HepG2 (cell line): ENCODE measurements at regions not wholly inside any gene's neighbourhood (a gene's known extent, or its start where the extent isn't known, plus 50 kb on each side); places are given as distances from the start of the nearest gene placed in this dataset.

Experiments
- ATAC-seq: fragments of 200-7000 bp; cut with Tn5 transposase; 3 replicates; pipeline ENCODE4 v1.9.1; 2020; ENCODE audit warnings: mild to moderate bottlenecking, moderate library complexity
- BruUV-seq: library from RNA; stranded (reverse); fragments of 400-500 nt; replicated peaks from 2 replicates; lab custom pipeline; 2021; lab: Mats Ljungman, UMichigan
- CTCF ChIA-PET: fragments of 300-600 bp; formaldehyde crosslinking; extraction: SDS; loops from one replicate; lab custom pipeline; 2021; ENCODE audit warnings: low total read pairs, inconsistent platforms, low intra/inter-chr PET ratio; lab: Yijun Ruan, JAX
- POLR2A ChIA-PET: fragments of 350-600 bp; sonication (Branson Sonifier 250); formaldehyde crosslinking; loops from one replicate; lab custom pipeline; 2020; ENCODE audit warnings: antibody characterized with exemption, inconsistent platforms; lab: Yijun Ruan, JAX
- DNase-seq: peaks from one replicate; pipeline ENCODE4 v3.0.0-alpha.2; 2015; ENCODE audit warnings: low spot score
- FAIRE-seq: peaks from 3 replicates; lab custom pipeline; 2011; peaks lifted over from hg19 to GRCh38; lab: Jason Lieb, UNC
- H2AFZ ChIP-seq: one replicate; pipeline ENCODE4 v1.6.1; 2011; ENCODE audit warnings: low read length, inconsistent platforms
- H3K27ac ChIP-seq: fragments of 300-600 bp; 3 replicates; pipeline ENCODE4 v1.8.0; 2011; ENCODE audit warnings: mixed run types, mild to moderate bottlenecking, mixed read lengths, low read length, inconsistent platforms; ENCODE audit not compliant: insufficient read depth; ENCODE audit errors: extremely low read length
- H3K27me3 ChIP-seq, 2 experiments: fragments of 200-600 bp in 1 of 2; 2 replicates in 1 of 2; 3 replicates in 1 of 2; pipeline versions ENCODE4 v1.6.0 to v1.8.0; 2011; ENCODE audit warnings: low read length in 2 of 2, mild to moderate bottlenecking in 2 of 2, moderate library complexity in 2 of 2, inconsistent platforms in 1 of 2; ENCODE audit not compliant: insufficient read depth in 2 of 2, control insufficient read depth in 1 of 2
- H3K36me3 ChIP-seq, 2 experiments: fragments of 200-600 bp in 1 of 2; replicated peaks in 1 of 2; 2 replicates in 1 of 2; 3 replicates in 1 of 2; pipeline versions ENCODE4 v1.5.1 to v1.8.0; 2011; ENCODE audit warnings: low read length in 2 of 2, inconsistent platforms in 1 of 2; ENCODE audit not compliant: insufficient read depth in 2 of 2, control insufficient read depth in 1 of 2
- H3K4me1 ChIP-seq: 2 replicates; pipeline ENCODE4 v1.5.1; 2012; ENCODE audit warnings: low read length, inconsistent platforms; ENCODE audit not compliant: insufficient read depth
- H3K4me2 ChIP-seq: 2 replicates; pipeline ENCODE4 v1.6.0; 2011; ENCODE audit warnings: low read depth, low read length, inconsistent platforms
- H3K4me3 ChIP-seq, 3 experiments: fragments of 200-600 bp in 1 of 3; sonication (generic), shearing (Covaris generic) in 1 of 3; replicated peaks in 1 of 3; 2 replicates each; pipeline ENCODE4 v1.5.1; 2011 to 2016; ENCODE audit warnings: low read length in 3 of 3, inconsistent platforms in 2 of 3, low read depth in 2 of 3, mild to moderate bottlenecking in 2 of 3, control low read depth in 1 of 3, mixed read lengths in 1 of 3; ENCODE audit not compliant: insufficient read depth in 1 of 3
- H3K79me2 ChIP-seq: one replicate; pipeline ENCODE4 v1.6.1; 2011; ENCODE audit warnings: low read length, inconsistent platforms; ENCODE audit not compliant: insufficient read depth
- H3K9ac ChIP-seq: 2 replicates; pipeline ENCODE4 v1.6.0; 2011; ENCODE audit warnings: mild to moderate bottlenecking, low read depth, low read length, inconsistent platforms; ENCODE audit not compliant: insufficient read depth
- H3K9me3 ChIP-seq: 2 replicates; pipeline ENCODE4 v1.5.1; 2012; ENCODE audit warnings: mild to moderate bottlenecking, low read length
- H4K20me1 ChIP-seq: 2 replicates; pipeline ENCODE4 v1.6.0; 2011; ENCODE audit warnings: inconsistent platforms, mild to moderate bottlenecking, low read length, moderate library complexity; ENCODE audit not compliant: insufficient read depth
- RFXAP ChIP-seq: sonication (generic); formaldehyde crosslinking; IDR thresholded peaks from 2 replicates; pipeline ENCODE4 v1.4.0; 2020; ENCODE audit warnings: missing genetic modification reagents, borderline replicate concordance
- SNAPC2 ChIP-seq: sonication (generic); formaldehyde crosslinking; IDR thresholded peaks from 2 replicates; pipeline ENCODE4 v1.8.1; 2022; ENCODE audit warnings: mild to moderate bottlenecking, missing genetic modification reagents
- STAG1 ChIP-seq: sonication (generic); formaldehyde crosslinking; IDR thresholded peaks from 2 replicates; pipeline ENCODE4 v1.4.0; 2020; ENCODE audit warnings: missing genetic modification reagents
- ZNF776 ChIP-seq: sonication (generic); formaldehyde crosslinking; IDR thresholded peaks from 2 replicates; pipeline ENCODE4 v1.4.0; 2020; ENCODE audit warnings: mild to moderate bottlenecking, missing genetic modification reagents
- whole genome bisulfite sequencing: methylation state at CpG from one replicate; pipeline ENCODE4 v1.1.6; 2017; ENCODE audit warnings: low lambda C conversion rate; 5-methylcytosine and 5-hydroxymethylcytosine counted together
- in situ Hi-C: cut with HindIII; loops from 2 replicates; pipeline ENCODE4 v1.10.0; 2017; ENCODE audit warnings: low pct_unique_long_range_greater_than_20kb; ENCODE audit not compliant: extremely low pct_ligation_motif_present
- intact Hi-C: fragments of 100-400 bp; cut with micrococcal nuclease; formaldehyde crosslinking; loops from one replicate; pipeline ENCODE4 v1.10.0; 2022; ENCODE audit not compliant: unreplicated experiment

DNA sequence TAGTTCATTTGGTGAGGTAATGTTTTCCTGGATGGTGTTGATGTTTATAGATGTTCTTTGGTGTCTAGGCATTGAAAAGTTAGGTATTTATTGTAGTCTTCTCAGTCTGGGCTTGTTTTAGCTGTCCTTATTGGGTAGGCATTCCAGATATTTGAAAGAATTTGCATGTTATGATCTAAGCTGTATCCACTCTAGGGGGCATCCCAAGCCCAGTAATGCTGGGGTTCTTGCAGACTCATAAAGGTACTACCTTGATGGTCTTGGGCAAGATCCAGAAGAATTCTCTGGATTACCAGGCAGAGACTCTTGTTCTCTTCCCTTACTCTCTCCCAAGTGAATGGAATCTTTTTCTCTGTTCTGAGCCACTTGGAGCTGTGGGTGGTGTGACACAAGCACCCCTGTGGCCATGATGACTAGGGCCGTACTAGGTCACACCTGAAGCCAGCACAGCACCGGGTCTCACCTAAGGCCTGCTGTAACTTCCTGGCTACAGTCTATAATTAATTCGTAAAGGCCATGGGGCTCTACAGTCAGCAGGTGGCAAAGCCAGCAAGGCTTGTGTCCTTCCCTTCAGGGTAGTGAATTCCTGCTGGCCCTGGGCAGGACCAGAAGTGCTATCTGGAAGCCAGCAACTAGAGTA is 74.8 kb upstream of the PDE4B start:
- no peak for ATAC-seq
- H3K27me3 ChIP-seq, result no peaks in the 10 kb centered on the region
- TF ChIP-seq STAG1 (CRISPR knock-in tag) (0 out of 2 replicates have a peak, but pooled peaks have one; percentile 8), ZNF776 (no peak)
- POLR2A ChIA-PET, result no interaction called here
- H3K4me2 ChIP-seq, result no peak overlapping the region
- H3K9ac ChIP-seq, result no peak overlapping the region
- FAIRE-seq, result no peak
- no peak for DNase-seq
- no peaks in the 10 kb centered on the region for H3K4me1 ChIP-seq
- no peaks in the 10 kb centered on the region for H3K79me2 ChIP-seq
- CTCF ChIA-PET, result no interaction called here
- intact Hi-C loops, result no loop called here
- H4K20me1 ChIP-seq, result no peaks in the 10 kb centered on the region
- no peaks in the 10 kb centered on the region for H3K9me3 ChIP-seq
- 0% methylated on average over 3 of the region's 3 CpGs for WGBS
- no peak overlapping the region for H2AFZ ChIP-seq
- in situ Hi-C loops, result no loop called here
- no TSS peak for BruUV-seq
- H3K36me3 ChIP-seq, result no peaks in the 10 kb centered on the region
- H3K4me3 ChIP-seq, result no peak overlapping the region
- no peak overlapping the region for H3K27ac ChIP-seq

DNA sequence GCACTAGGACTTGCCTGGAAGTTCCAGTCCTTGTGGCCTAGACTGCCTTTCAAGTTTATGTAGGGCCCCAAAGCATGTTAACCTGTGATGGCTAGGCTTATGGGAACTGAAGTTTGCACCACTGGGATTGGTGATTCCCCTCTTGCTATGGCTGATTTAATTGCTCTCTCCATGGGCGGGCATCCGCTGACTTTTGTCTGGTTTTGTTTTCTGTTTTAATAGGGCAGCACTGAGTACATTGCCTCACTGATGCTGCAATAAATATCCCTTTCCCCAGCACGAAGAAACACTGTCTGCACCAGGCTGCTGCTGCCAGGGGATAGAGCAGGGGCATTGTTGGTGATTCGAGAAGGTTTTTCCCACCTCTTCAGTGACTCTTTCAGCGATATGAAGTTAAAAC is 73.3 kb upstream of the PDE4B start:
- no peak overlapping the region for H3K27ac ChIP-seq
- ATAC-seq, result no peak
- no peak overlapping the region for H2AFZ ChIP-seq
- intact Hi-C loops, result no loop called here
- TF ChIP-seq RFXAP (no peak), SNAPC2 (CRISPR knock-in tag) (no peak)
- H3K79me2 ChIP-seq, result no peaks in the 10 kb centered on the region
- no TSS peak for BruUV-seq
- FAIRE-seq, result no peak
- in situ Hi-C loops, result no loop called here
- no peak for DNase-seq
- no peaks in the 10 kb centered on the region for H3K9me3 ChIP-seq
- ChIA-PET CTCF (no interaction called here), POLR2A (no interaction called here)
- no peak overlapping the region for H3K4me3 ChIP-seq
- H3K9ac ChIP-seq, result no peak overlapping the region
- H3K4me2 ChIP-seq, result no peak overlapping the region
- 9% methylated on average over 5 of the region's 5 CpGs for WGBS
- H3K36me3 ChIP-seq, result no peaks in the 10 kb centered on the region
- no peaks in the 10 kb centered on the region for H4K20me1 ChIP-seq
- H3K27me3 ChIP-seq, result no peaks in the 10 kb centered on the region
- no peaks in the 10 kb centered on the region for H3K4me1 ChIP-seq
